ENCODE measurements at regions not wholly inside any gene's neighbourhood (a gene's known extent, or its start where the extent isn't known, plus 50 kb on each side); places are given as distances from the start of the nearest gene placed in this dataset.

DNA sequence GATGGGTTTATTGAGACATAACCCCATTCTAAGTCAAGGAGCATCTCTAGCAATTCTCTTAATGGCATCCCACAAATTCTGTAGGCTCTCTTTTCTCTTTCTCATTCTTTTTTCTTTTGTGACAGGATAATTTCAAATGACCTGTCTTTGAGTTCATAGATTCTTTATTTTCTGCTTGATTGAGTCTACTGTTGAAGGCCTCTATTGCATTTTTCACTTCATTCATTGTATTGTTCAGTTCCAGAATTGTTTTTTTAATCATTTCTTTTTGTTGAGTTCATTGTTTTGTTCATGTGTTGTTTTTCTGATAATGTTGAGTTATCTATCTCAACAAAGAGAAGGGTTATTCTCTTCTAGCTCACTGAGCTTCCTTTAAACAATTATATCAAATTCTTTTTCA is 144.7 kb upstream of the IL12B start:
- TF ChIP-seq, protein P1, sequence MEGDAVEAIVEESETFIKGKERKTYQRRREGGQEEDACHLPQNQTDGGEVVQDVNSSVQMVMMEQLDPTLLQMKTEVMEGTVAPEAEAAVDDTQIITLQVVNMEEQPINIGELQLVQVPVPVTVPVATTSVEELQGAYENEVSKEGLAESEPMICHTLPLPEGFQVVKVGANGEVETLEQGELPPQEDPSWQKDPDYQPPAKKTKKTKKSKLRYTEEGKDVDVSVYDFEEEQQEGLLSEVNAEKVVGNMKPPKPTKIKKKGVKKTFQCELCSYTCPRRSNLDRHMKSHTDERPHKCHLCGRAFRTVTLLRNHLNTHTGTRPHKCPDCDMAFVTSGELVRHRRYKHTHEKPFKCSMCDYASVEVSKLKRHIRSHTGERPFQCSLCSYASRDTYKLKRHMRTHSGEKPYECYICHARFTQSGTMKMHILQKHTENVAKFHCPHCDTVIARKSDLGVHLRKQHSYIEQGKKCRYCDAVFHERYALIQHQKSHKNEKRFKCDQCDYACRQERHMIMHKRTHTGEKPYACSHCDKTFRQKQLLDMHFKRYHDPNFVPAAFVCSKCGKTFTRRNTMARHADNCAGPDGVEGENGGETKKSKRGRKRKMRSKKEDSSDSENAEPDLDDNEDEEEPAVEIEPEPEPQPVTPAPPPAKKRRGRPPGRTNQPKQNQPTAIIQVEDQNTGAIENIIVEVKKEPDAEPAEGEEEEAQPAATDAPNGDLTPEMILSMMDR (IDR thresholded peaks at IDR 0.05), result no peak
- no peak for ATAC-seq (ENCODE audit: low FRiP score)
- no peak for DNase-seq (ENCODE audit: low spot score)

GRCh38 chr5:159478950-159479349 is 148.7 kb upstream of the IL12B start:
- no peak for DNase-seq (ENCODE audit: low spot score)
- TF ChIP-seq, protein P1 (IDR thresholded peaks at IDR 0.05), result no peak
- no peak for ATAC-seq (ENCODE audit: low FRiP score)

- ATAC-seq (ENCODE audit: low FRiP score), result no peak
- DNase-seq (ENCODE audit: low spot score), result no peak
- TF ChIP-seq, protein P1 (IDR thresholded peaks at IDR 0.05), result no peak
These were observed 150.6 kb upstream of the IL12B start for GRCh38 chr5:159480849-159481248.

DNA sequence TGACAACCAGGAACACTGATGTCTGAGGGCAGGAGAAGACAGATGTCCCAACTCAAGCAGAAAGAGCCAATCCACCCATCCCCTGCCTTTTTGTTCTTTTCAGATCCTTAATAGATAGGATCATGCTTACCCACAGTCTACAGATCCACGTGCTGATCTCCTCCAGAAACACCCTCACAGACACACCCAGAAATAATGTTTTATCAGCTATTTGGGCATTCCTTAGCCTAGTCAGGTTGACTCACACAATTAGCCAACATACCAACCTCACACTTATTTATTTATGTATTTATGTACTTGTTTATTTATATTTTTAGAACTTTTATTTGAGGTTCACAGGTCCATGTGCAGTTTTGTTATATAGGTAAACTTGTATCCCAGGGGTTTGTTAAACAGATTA is 151.5 kb upstream of the IL12B start:
- TF ChIP-seq, protein P1 (IDR thresholded peaks at IDR 0.05), result no peak
- DNase-seq (ENCODE audit: low spot score), result no peak
- no peak for ATAC-seq (ENCODE audit: low FRiP score)

DNA sequence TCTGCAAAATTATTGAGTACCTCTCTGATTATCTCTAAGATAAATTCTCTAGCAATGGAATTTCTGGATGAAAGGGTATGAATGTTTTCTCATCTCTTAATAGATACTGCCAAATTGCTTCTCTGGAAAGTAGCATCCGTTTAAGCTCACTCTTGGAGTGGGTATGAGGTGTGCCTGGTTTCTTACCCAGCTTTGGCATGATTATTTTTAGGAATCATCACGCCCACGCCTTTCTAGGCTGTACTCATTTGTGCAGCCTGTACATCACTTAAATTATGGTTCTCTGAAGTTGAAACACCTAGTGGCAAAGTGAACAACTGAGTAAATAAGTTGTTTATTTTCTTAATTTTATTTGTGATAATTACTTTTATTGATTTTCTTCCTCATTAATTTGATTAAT is 156.5 kb upstream of the IL12B start:
- DNase-seq (ENCODE audit: low spot score) (no peak), ATAC-seq (ENCODE audit: low FRiP score) (no peak)
- TF ChIP-seq, protein P1 (IDR thresholded peaks at IDR 0.05), result no peak

- ATAC-seq (ENCODE audit: low FRiP score), result no peak
- TF ChIP-seq, protein P1 (IDR thresholded peaks at IDR 0.05), result no peak
- no peak for DNase-seq (ENCODE audit: low spot score)
These were observed 158.2 kb upstream of the IL12B start for GRCh38 chr5:159488516-159488915.

- TF ChIP-seq, protein P1 (IDR thresholded peaks at IDR 0.05), result no peak
- DNase-seq (ENCODE audit: low spot score) (no peak), ATAC-seq (ENCODE audit: low FRiP score) (no peak)
These were observed 159.5 kb upstream of the IL12B start for GRCh38 chr5:159489779-159490178.
